A673 (cell line): ENCODE measurements at regions not wholly inside any gene's neighbourhood (a gene's known extent, or its start where the extent isn't known, plus 50 kb on each side); places are given as distances from the start of the nearest gene placed in this dataset.

Source experiments
- EZH2 ChIP-seq: fragments of 200-600 bp; sonication (generic); IDR thresholded peaks from 2 replicates; pipeline ENCODE4 v1.6.1; 2017; ENCODE audit warnings: borderline replicate concordance, low read depth, mild to moderate bottlenecking, mixed read lengths, antibody characterized with exemption, low read length; ENCODE audit not compliant: poor library complexity, severe bottlenecking
- TF ChIP-seq, protein P1 (sequence below): fragments of 300-800, 200-600 bp; sonication (generic); conservative IDR thresholded peaks from 2 replicates; pipeline ENCODE4 v1.5.1; 2017; ENCODE audit warnings: low read depth, mild to moderate bottlenecking, antibody characterized with exemption, low read length, moderate library complexity, mixed read lengths

DNA sequence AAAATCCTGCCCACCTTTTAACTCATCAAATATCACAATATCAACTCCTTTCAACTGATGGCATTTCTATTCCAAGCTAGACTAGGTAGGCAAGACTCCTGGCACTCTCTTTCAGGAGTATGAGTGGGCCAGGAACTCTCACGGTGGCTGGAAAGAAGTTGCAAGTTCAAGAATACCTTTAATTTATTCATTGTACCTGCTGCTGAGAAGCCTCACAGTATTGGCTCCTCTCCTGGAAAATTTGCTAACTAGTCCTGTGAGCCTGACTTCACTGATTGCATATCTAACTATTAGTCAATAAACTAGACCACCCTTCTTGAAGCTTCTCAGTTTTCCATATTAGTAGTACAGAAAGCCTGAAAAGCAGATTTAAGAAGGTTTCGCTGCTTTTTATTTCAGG, 120.2 kb downstream of the DUSP10 start:
- TF ChIP-seq, protein P1, sequence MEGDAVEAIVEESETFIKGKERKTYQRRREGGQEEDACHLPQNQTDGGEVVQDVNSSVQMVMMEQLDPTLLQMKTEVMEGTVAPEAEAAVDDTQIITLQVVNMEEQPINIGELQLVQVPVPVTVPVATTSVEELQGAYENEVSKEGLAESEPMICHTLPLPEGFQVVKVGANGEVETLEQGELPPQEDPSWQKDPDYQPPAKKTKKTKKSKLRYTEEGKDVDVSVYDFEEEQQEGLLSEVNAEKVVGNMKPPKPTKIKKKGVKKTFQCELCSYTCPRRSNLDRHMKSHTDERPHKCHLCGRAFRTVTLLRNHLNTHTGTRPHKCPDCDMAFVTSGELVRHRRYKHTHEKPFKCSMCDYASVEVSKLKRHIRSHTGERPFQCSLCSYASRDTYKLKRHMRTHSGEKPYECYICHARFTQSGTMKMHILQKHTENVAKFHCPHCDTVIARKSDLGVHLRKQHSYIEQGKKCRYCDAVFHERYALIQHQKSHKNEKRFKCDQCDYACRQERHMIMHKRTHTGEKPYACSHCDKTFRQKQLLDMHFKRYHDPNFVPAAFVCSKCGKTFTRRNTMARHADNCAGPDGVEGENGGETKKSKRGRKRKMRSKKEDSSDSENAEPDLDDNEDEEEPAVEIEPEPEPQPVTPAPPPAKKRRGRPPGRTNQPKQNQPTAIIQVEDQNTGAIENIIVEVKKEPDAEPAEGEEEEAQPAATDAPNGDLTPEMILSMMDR: no peak
- TF ChIP-seq EZH2: no peak
